ENCODE measurements at regions not wholly inside any gene's neighbourhood (a gene's known extent, or its start where the extent isn't known, plus 50 kb on each side); places are given as distances from the start of the nearest gene placed in this dataset.

- intact Hi-C loops (cut with DNase I), result no loop called here
- DNase-seq (ENCODE audit: low spot score), result no peak
- ATAC-seq, result no peak
Measured at GRCh38 chr1:4944072-4944471, 289.7 kb downstream of the AJAP1 start.

- intact Hi-C loops (cut with DNase I), result no loop called here
- no peak for DNase-seq (ENCODE audit: low spot score)
- ATAC-seq, result no peak
Measured at GRCh38 chr1:4939266-4939665, 284.9 kb downstream of the AJAP1 start.

- intact Hi-C loops (cut with DNase I), result no loop called here
- DNase-seq (ENCODE audit: low spot score), result no peak
- ATAC-seq, result no peak
Measured at GRCh38 chr1:4937876-4938534, 283.6 kb downstream of the AJAP1 start.

- intact Hi-C loops (cut with DNase I), result no loop called here
- ATAC-seq, result no peak
Measured at GRCh38 chr1:4935807-4936206, 281.4 kb downstream of the AJAP1 start.

GRCh38 chr1:4933232-4933631, 278.8 kb downstream of the AJAP1 start:
- DNase-seq (ENCODE audit: low spot score) (no peak), ATAC-seq (no peak)
- intact Hi-C loops (cut with DNase I), result no loop called here

More at GRCh38 chr1:4935807-4936206, 281.4 kb downstream of the AJAP1 start:
- DNase-seq (ENCODE audit: low spot score), result no peak

- ATAC-seq, result no peak
- intact Hi-C loops (cut with DNase I), result no loop called here
- no peak for DNase-seq (ENCODE audit: low spot score)
Measured at GRCh38 chr1:4932311-4933030, 278.1 kb downstream of the AJAP1 start.

- DNase-seq (ENCODE audit: low spot score) (no peak), ATAC-seq (no peak)
- intact Hi-C loops (cut with DNase I), result no loop called here
Measured at GRCh38 chr1:4931486-4931885, 277.1 kb downstream of the AJAP1 start.

GRCh38 chr1:4928186-4928585, 273.8 kb downstream of the AJAP1 start:
- intact Hi-C loops (cut with DNase I), result no loop called here
- DNase-seq (ENCODE audit: low spot score) (no peak), ATAC-seq (no peak)

- intact Hi-C loops (cut with DNase I), result no loop called here
- no peak for ATAC-seq
- DNase-seq (ENCODE audit: low spot score), result no peak
Measured at GRCh38 chr1:4924356-4924755, 269.9 kb downstream of the AJAP1 start.

GRCh38 chr1:4916610-4917009, 262.2 kb downstream of the AJAP1 start:
- DNase-seq (ENCODE audit: low spot score) (no peak), ATAC-seq (no peak)
- intact Hi-C loops (cut with DNase I), result no loop called here

GRCh38 chr1:4915154-4915553, 260.7 kb downstream of the AJAP1 start:
- ATAC-seq, result no peak
- no peak for DNase-seq (ENCODE audit: low spot score)
- intact Hi-C loops (cut with DNase I), result no loop called here

- intact Hi-C loops (cut with DNase I), result no loop called here
- no peak for DNase-seq (ENCODE audit: low spot score)
- ATAC-seq, result no peak
Measured at GRCh38 chr1:4908486-4908885, 254.1 kb downstream of the AJAP1 start.

GRCh38 chr1:4894566-4894965, 240.2 kb downstream of the AJAP1 start:
- no peak for DNase-seq (ENCODE audit: low spot score)

GRCh38 chr1:4880626-4881025, 226.2 kb downstream of the AJAP1 start:
- ATAC-seq, result no peak
- no peak for DNase-seq (ENCODE audit: low spot score)
- intact Hi-C loops (cut with DNase I), result no loop called here

More at GRCh38 chr1:4894566-4894965, 240.2 kb downstream of the AJAP1 start:
- intact Hi-C loops (cut with DNase I), result no loop called here
- ATAC-seq, result no peak

- intact Hi-C loops (cut with DNase I), result no loop called here
- no peak for ATAC-seq
- no peak for DNase-seq (ENCODE audit: low spot score)
Measured at GRCh38 chr1:4877426-4877825, 223.0 kb downstream of the AJAP1 start.

- ATAC-seq (no peak), DNase-seq (ENCODE audit: low spot score) (no peak)
- intact Hi-C loops (cut with DNase I), result no loop called here
Measured at GRCh38 chr1:4871373-4871772, 217.0 kb downstream of the AJAP1 start.

- DNase-seq (ENCODE audit: low spot score) (no peak), ATAC-seq (no peak)
- intact Hi-C loops (cut with DNase I), result no loop called here
Measured at GRCh38 chr1:4868521-4868920, 214.1 kb downstream of the AJAP1 start.

- DNase-seq (ENCODE audit: low spot score) (no peak), ATAC-seq (no peak)
Measured at GRCh38 chr1:4856396-4856795, 202.0 kb downstream of the AJAP1 start.

GRCh38 chr1:4854367-4854766, 200.0 kb downstream of the AJAP1 start:
- ATAC-seq, result no peak
- intact Hi-C loops (cut with DNase I), result no loop called here
- DNase-seq (ENCODE audit: low spot score), result no peak

More at GRCh38 chr1:4856396-4856795, 202.0 kb downstream of the AJAP1 start:
- intact Hi-C loops (cut with DNase I), result no loop called here

- ATAC-seq, result no peak
- no peak for DNase-seq (ENCODE audit: low spot score)
- intact Hi-C loops (cut with DNase I), result no loop called here
Measured at GRCh38 chr1:4853904-4854303, 199.5 kb downstream of the AJAP1 start.

All from sciatic nerve (tissue), 2 donors.